ENCODE measurements at regions not wholly inside any gene's neighbourhood (a gene's known extent, or its start where the extent isn't known, plus 50 kb on each side); places are given as distances from the start of the nearest gene placed in this dataset.

DNA sequence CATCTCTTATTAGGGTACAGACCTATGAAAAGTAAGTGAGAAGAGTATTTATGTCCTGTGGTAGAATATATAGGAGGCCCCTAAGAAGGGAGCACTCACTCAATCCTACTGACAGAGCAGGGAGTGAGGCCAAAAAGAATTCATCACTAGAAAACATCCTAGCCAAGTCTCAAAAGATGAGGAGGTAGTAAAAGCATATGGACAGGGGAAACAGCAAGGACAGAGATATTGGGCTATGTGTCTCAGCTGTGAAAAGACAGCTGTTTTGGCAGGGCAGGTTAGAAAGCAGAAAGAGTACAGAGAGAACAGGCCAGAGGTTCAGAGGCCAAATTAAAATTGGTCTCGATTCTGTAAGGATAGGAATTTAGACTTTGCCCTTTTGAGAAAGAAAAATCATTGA lies 548.3 kb upstream of the ANKRD30A start (continued):
- TF ChIP-seq CEBPZ (IDR thresholded peaks at IDR 0.05; ENCODE audit: low read depth, low read length) (no peak), RELB (IDR thresholded peaks at IDR 0.05; ENCODE audit: low read depth) (no peak), USF2 (IDR thresholded peaks at IDR 0.05; ENCODE audit: borderline replicate concordance, low read depth, low read length) (no peak), TCF7 (IDR thresholded peaks at IDR 0.05; ENCODE audit: borderline replicate concordance) (no peak), EP300 (IDR thresholded peaks at IDR 0.05; ENCODE audit: borderline replicate concordance in 1 of 2, control insufficient read depth in 1 of 2, low read depth in 2 of 2, low read length in 2 of 2) (no peak), SIX5 (IDR thresholded peaks at IDR 0.05; ENCODE audit: low read depth, low read length, severe bottlenecking) (no peak), STAT3 (IDR thresholded peaks at IDR 0.05; ENCODE audit: low read depth, low read length) (no peak), IRF4 (IDR thresholded peaks at IDR 0.05; ENCODE audit: low read depth, low read length) (no peak), FOXK2 (IDR thresholded peaks at IDR 0.05) (no peak)
- TF ChIP-seq, protein P1, sequence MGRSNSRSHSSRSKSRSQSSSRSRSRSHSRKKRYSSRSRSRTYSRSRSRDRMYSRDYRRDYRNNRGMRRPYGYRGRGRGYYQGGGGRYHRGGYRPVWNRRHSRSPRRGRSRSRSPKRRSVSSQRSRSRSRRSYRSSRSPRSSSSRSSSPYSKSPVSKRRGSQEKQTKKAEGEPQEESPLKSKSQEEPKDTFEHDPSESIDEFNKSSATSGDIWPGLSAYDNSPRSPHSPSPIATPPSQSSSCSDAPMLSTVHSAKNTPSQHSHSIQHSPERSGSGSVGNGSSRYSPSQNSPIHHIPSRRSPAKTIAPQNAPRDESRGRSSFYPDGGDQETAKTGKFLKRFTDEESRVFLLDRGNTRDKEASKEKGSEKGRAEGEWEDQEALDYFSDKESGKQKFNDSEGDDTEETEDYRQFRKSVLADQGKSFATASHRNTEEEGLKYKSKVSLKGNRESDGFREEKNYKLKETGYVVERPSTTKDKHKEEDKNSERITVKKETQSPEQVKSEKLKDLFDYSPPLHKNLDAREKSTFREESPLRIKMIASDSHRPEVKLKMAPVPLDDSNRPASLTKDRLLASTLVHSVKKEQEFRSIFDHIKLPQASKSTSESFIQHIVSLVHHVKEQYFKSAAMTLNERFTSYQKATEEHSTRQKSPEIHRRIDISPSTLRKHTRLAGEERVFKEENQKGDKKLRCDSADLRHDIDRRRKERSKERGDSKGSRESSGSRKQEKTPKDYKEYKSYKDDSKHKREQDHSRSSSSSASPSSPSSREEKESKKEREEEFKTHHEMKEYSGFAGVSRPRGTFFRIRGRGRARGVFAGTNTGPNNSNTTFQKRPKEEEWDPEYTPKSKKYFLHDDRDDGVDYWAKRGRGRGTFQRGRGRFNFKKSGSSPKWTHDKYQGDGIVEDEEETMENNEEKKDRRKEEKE (IDR thresholded peaks at IDR 0.05) = no peak
